Endothelial cell of umbilical vein (primary cell): ENCODE measurements at regions not wholly inside any gene's neighbourhood (a gene's known extent, or its start where the extent isn't known, plus 50 kb on each side); places are given as distances from the start of the nearest gene placed in this dataset.

Experiments used
- BruUV-seq: library from RNA; stranded (reverse); fragments of 400-500 nt; replicated peaks from 2 replicates; lab custom pipeline; 2021; lab: Mats Ljungman, UMichigan
- CTCF ChIA-PET: fragments of 300-600, 350-600 bp; sonication (Branson Sonifier 250); formaldehyde crosslinking; loops from one replicate; lab custom pipeline; 2021; ENCODE audit warnings: antibody characterized with exemption, inconsistent platforms; lab: Charles Lee
- POLR2A ChIA-PET: fragments of 300-600, 350-600 bp; sonication (Branson Sonifier 250); formaldehyde crosslinking; loops from one replicate; lab custom pipeline; 2021; ENCODE audit warnings: antibody characterized with exemption, inconsistent platforms; lab: Charles Lee
- DNase-seq: peaks from one replicate; pipeline ENCODE4 v3.0.0-alpha.2; 2011; ENCODE audit warnings: low read depth, low spot score
- FAIRE-seq: peaks from 2 replicates; lab custom pipeline; 2011; peaks lifted over from hg19 to GRCh38; lab: Jason Lieb, UNC
- H2AFZ ChIP-seq: 2 replicates; pipeline ENCODE4 v1.6.0; 2012; ENCODE audit warnings: low read depth, low read length, control low read depth, inconsistent platforms
- H3K27ac ChIP-seq: 2 replicates; pipeline ENCODE4 v1.5.1; 2011; ENCODE audit warnings: low read depth, mild to moderate bottlenecking, control low read depth, low read length, moderate library complexity; ENCODE audit not compliant: insufficient read depth
- H3K27me3 ChIP-seq, 2 experiments: 2 replicates each; pipeline versions ENCODE4 v1.6.0 to v1.6.1; 2011; ENCODE audit warnings: low read length in 2 of 2, mixed read lengths in 1 of 2; ENCODE audit not compliant: control insufficient read depth in 2 of 2, insufficient read depth in 2 of 2
- H3K36me3 ChIP-seq, 2 experiments: 2 replicates in 1 of 2; 3 replicates in 1 of 2; pipeline ENCODE4 v1.5.1; 2011; ENCODE audit warnings: low read length in 2 of 2, mild to moderate bottlenecking in 1 of 2, moderate library complexity in 1 of 2; ENCODE audit not compliant: control insufficient read depth in 2 of 2, insufficient read depth in 2 of 2; ENCODE audit errors: extremely low read depth in 1 of 2
- H3K4me1 ChIP-seq: 3 replicates; pipeline ENCODE4 v1.5.1; 2011; ENCODE audit warnings: mild to moderate bottlenecking, low read length; ENCODE audit not compliant: control insufficient read depth, insufficient read depth; ENCODE audit errors: extremely low read depth
- H3K4me2 ChIP-seq: 2 replicates; pipeline ENCODE4 v1.6.1; 2011; ENCODE audit warnings: low read length, control low read depth, mixed read lengths; ENCODE audit not compliant: insufficient read depth
- H3K4me3 ChIP-seq, 3 experiments: fragments of 200-600 bp in 1 of 3; sonication (generic), shearing (Covaris generic) in 1 of 3; replicated peaks in 1 of 3; 2 replicates each; pipeline ENCODE4 v1.5.1; 2011 to 2016; ENCODE audit warnings: control low read depth in 3 of 3, low read length in 3 of 3, mild to moderate bottlenecking in 2 of 3, inconsistent platforms in 1 of 3, low read depth in 1 of 3, moderate library complexity in 1 of 3; ENCODE audit not compliant: insufficient read depth in 1 of 3
- H3K79me2 ChIP-seq: 2 replicates; pipeline ENCODE4 v1.6.0; 2012; ENCODE audit warnings: low read length, inconsistent platforms; ENCODE audit not compliant: control insufficient read depth, insufficient read depth
- H3K9ac ChIP-seq: replicated peaks from 2 replicates; pipeline ENCODE3; 2011; ENCODE audit warnings: low read length, control low read depth; ENCODE audit not compliant: insufficient read depth; ENCODE audit errors: extremely low read depth
- H3K9me1 ChIP-seq: replicated peaks from 3 replicates; pipeline ENCODE4 v1.6.0; 2011; ENCODE audit warnings: mild to moderate bottlenecking, low read length; ENCODE audit not compliant: control insufficient read depth, insufficient read depth; ENCODE audit errors: extremely low read depth
- H3K9me3 ChIP-seq: replicated peaks from 2 replicates; pipeline ENCODE4 v1.5.1; 2012; ENCODE audit warnings: low read length, inconsistent platforms; ENCODE audit not compliant: control insufficient read depth, insufficient read depth
- H4K20me1 ChIP-seq: replicated peaks from 2 replicates; pipeline ENCODE3; 2011; ENCODE audit warnings: mild to moderate bottlenecking, low read length; ENCODE audit not compliant: control insufficient read depth, insufficient read depth; ENCODE audit errors: extremely low read depth
- EZH2 ChIP-seq: IDR thresholded peaks from 2 replicates; pipeline ENCODE4 v1.6.1; 2012; ENCODE audit warnings: borderline replicate concordance, low read depth, mild to moderate bottlenecking, moderate library complexity, low read length, inconsistent platforms; ENCODE audit not compliant: severe bottlenecking
- FOS ChIP-seq: IDR thresholded peaks from 2 replicates; pipeline ENCODE4 v1.6.1; 2011; ENCODE audit warnings: mild to moderate bottlenecking, low read length, moderate library complexity, borderline replicate concordance; ENCODE audit not compliant: insufficient read depth
- GATA2 ChIP-seq: IDR thresholded peaks from 2 replicates; pipeline ENCODE4 v1.7.0; 2011; ENCODE audit warnings: low read depth, mild to moderate bottlenecking, moderate library complexity, mixed read lengths, low read length; ENCODE audit not compliant: insufficient read length, insufficient read depth
- JUN ChIP-seq: IDR thresholded peaks from 2 replicates; pipeline ENCODE4 v1.6.1; 2011; ENCODE audit warnings: borderline replicate concordance, low read depth; ENCODE audit not compliant: insufficient read length, insufficient read depth
- MYC ChIP-seq: IDR thresholded peaks from one replicate; pipeline ENCODE4 v1.6.1; 2011; ENCODE audit warnings: mild to moderate bottlenecking, low read depth, low read length
- POLR2A ChIP-seq: IDR thresholded peaks from 2 replicates; pipeline ENCODE4 v1.6.1; 2012; ENCODE audit warnings: low read depth, mild to moderate bottlenecking, control low read depth, low read length
- POLR2AphosphoS5 ChIP-seq: IDR thresholded peaks from 2 replicates; pipeline ENCODE4 v1.6.1; 2012; ENCODE audit warnings: low read depth, mild to moderate bottlenecking, control low read depth, low read length, moderate library complexity; ENCODE audit not compliant: insufficient read depth
- dilution Hi-C: fragments of 300-500 bp; cut with MboI; formaldehyde crosslinking; loops from one replicate; pipeline ENCODE4 v1.15.0; 2019; ENCODE audit warnings: low sequenced_read_pairs; ENCODE audit not compliant: extremely low pct_ligation_motif_present
- intact Hi-C: fragments of 100-400 bp; cut with micrococcal nuclease; formaldehyde crosslinking; loops from one replicate; pipeline ENCODE4 v1.10.0; 2022
- TF ChIP-seq, protein P1 (sequence below), 2 donors: IDR thresholded peaks; 1 replicate in 1 of 2; 2 replicates in 1 of 2; pipeline ENCODE4 v1.5.1; 2011; ENCODE audit warnings: low read length in 2 of 2, mild to moderate bottlenecking in 2 of 2, moderate library complexity in 2 of 2, control low read depth in 1 of 2, inconsistent platforms in 1 of 2, low read depth in 1 of 2; ENCODE audit not compliant: insufficient read depth in 1 of 2; ENCODE audit errors: extremely low read depth in 1 of 2
- TF ChIP-seq, protein P2 (sequence below): IDR thresholded peaks from 2 replicates; pipeline ENCODE4 v1.6.1; 2011; ENCODE audit not compliant: insufficient read depth, insufficient read length

DNA sequence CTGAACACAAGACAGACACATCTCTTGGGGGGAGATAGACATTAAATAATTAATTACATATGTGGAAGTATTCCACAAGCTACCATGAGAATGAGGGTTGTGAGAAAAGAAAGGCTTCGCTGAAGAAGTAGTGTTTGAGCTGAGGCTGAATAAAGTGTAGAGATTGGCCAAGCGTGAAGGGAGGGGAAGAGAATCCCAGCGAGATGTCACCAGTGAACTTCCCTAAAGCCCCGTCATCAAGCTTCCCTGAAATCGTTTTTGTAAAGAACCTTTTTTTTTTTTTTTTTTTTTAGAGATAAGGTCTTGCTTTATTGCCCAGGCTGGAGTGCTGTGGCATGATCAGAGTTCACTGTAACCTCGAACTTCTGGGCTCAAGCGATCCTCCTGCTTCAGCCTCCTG lies 235.2 kb downstream of the KCNRG start:
- Histone ChIP-seq H3K9me1 (no peaks in the 10 kb centered on the region), H2AFZ (no peak overlapping the region), H3K36me3 (no peaks in the 10 kb centered on the region), H3K27ac (no peak overlapping the region), H3K9me3 (no peaks in the 10 kb centered on the region), H3K4me1 (peaks cover under 1% of the 10 kb centered on the region), H3K79me2 (no peaks in the 10 kb centered on the region), H3K4me3 (no peak overlapping the region), H3K27me3 (no peaks in the 10 kb centered on the region), H3K9ac (no peak overlapping the region), H3K4me2 (no peak overlapping the region), H4K20me1 (no peaks in the 10 kb centered on the region)
- TF ChIP-seq POLR2AphosphoS5 (no peak), GATA2 (no peak), JUN (no peak), MYC (no peak), EZH2 (no peak), POLR2A (no peak), FOS (no peak)
- TF ChIP-seq, protein P1, sequence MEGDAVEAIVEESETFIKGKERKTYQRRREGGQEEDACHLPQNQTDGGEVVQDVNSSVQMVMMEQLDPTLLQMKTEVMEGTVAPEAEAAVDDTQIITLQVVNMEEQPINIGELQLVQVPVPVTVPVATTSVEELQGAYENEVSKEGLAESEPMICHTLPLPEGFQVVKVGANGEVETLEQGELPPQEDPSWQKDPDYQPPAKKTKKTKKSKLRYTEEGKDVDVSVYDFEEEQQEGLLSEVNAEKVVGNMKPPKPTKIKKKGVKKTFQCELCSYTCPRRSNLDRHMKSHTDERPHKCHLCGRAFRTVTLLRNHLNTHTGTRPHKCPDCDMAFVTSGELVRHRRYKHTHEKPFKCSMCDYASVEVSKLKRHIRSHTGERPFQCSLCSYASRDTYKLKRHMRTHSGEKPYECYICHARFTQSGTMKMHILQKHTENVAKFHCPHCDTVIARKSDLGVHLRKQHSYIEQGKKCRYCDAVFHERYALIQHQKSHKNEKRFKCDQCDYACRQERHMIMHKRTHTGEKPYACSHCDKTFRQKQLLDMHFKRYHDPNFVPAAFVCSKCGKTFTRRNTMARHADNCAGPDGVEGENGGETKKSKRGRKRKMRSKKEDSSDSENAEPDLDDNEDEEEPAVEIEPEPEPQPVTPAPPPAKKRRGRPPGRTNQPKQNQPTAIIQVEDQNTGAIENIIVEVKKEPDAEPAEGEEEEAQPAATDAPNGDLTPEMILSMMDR (IDR thresholded peaks at IDR 0.05; ENCODE audit: extremely low read depth in 1 of 2, insufficient read depth in 1 of 2, low read depth in 1 of 2, low read length in 2 of 2), result no peak
- TF ChIP-seq, protein P2, sequence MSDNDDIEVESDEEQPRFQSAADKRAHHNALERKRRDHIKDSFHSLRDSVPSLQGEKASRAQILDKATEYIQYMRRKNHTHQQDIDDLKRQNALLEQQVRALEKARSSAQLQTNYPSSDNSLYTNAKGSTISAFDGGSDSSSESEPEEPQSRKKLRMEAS, result no peak
- DNase-seq (no peak), FAIRE-seq (no peak)
- ChIA-PET CTCF (no interaction called here), POLR2A (interaction anchor here (0.6 kb wide), 1 partner anchor 200 kb away, joined by 8 read pairs; no protein-coding TSS in a partner anchor)
- BruUV-seq, result no TSS peak
- intact Hi-C loops, result no loop called here
- dilution Hi-C loops, result no loop called here
